ENCODE measurements at regions not wholly inside any gene's neighbourhood (a gene's known extent, or its start where the extent isn't known, plus 50 kb on each side); places are given as distances from the start of the nearest gene placed in this dataset.

GRCh38 chr2:109700680-109701274 is 86.6 kb downstream of the SOWAHC start:
- no peak for DNase-seq
- H3K4me1 ChIP-seq = no peaks in the 10 kb centered on the region
- H3K4me3 ChIP-seq (ENCODE audit: low read depth, low read length) = no peak overlapping the region
- H3K27me3 ChIP-seq = no peaks in the 10 kb centered on the region
- H3K9me3 ChIP-seq = no peaks in the 10 kb centered on the region
- TF ChIP-seq CTCF (IDR thresholded peaks at IDR 0.05; ENCODE audit: low read depth, low read length) = no peak
- no peaks in the 10 kb centered on the region for H3K36me3 ChIP-seq

- H3K4me3 ChIP-seq (ENCODE audit: low read depth, low read length) = no peak overlapping the region
- no peak for TF ChIP-seq CTCF (IDR thresholded peaks at IDR 0.05; ENCODE audit: low read depth, low read length)
- no peak for DNase-seq
- no peaks in the 10 kb centered on the region for H3K4me1 ChIP-seq
- no peaks in the 10 kb centered on the region for H3K27me3 ChIP-seq
- H3K36me3 ChIP-seq = no peaks in the 10 kb centered on the region
- H3K9me3 ChIP-seq = no peaks in the 10 kb centered on the region
These were observed 87.2 kb downstream of the SOWAHC start for GRCh38 chr2:109701362-109701761.

GRCh38 chr2:109702250-109702985 is 88.3 kb downstream of the SOWAHC start:
- DNase-seq = no peak
- Histone ChIP-seq H3K9me3 (no peaks in the 10 kb centered on the region), H3K4me3 (ENCODE audit: low read depth, low read length) (no peak overlapping the region)

GRCh38 chr2:109703077-109703476 is 88.9 kb downstream of the SOWAHC start:
- Histone ChIP-seq H3K9me3 (no peaks in the 10 kb centered on the region), H3K4me3 (ENCODE audit: low read depth, low read length) (no peak overlapping the region), H3K4me1 (no peaks in the 10 kb centered on the region), H3K36me3 (no peaks in the 10 kb centered on the region), H3K27me3 (no peaks in the 10 kb centered on the region)
- no peak for DNase-seq
- no peak for TF ChIP-seq CTCF (IDR thresholded peaks at IDR 0.05; ENCODE audit: low read depth, low read length)

More at GRCh38 chr2:109702250-109702985, 88.3 kb downstream of the SOWAHC start:
- Histone ChIP-seq H3K27me3 (no peaks in the 10 kb centered on the region), H3K36me3 (no peaks in the 10 kb centered on the region), H3K4me1 (no peaks in the 10 kb centered on the region)
- no peak for TF ChIP-seq CTCF (IDR thresholded peaks at IDR 0.05; ENCODE audit: low read depth, low read length)

- Histone ChIP-seq H3K4me1 (no peaks in the 10 kb centered on the region), H3K4me3 (ENCODE audit: low read depth, low read length) (no peak overlapping the region), H3K9me3 (no peaks in the 10 kb centered on the region), H3K27me3 (no peaks in the 10 kb centered on the region), H3K36me3 (no peaks in the 10 kb centered on the region)
- TF ChIP-seq CTCF (IDR thresholded peaks at IDR 0.05; ENCODE audit: low read depth, low read length) = no peak
- no peak for DNase-seq
These were observed 89.6 kb downstream of the SOWAHC start for GRCh38 chr2:109703798-109704197.

All from BE2C (cell line).